ENCODE measurements at regions not wholly inside any gene's neighbourhood (a gene's known extent, or its start where the extent isn't known, plus 50 kb on each side); places are given as distances from the start of the nearest gene placed in this dataset.

GRCh38 chr21:26652854-26653253 lies 79.8 kb upstream of the CYYR1 start:
- TF ChIP-seq ZBTB4 (CRISPR knock-in tag; IDR thresholded peaks at IDR 0.05) = no peak
- TF ChIP-seq DPF2 (IDR thresholded peaks at IDR 0.05) = no peak
- TF ChIP-seq, protein P1, sequence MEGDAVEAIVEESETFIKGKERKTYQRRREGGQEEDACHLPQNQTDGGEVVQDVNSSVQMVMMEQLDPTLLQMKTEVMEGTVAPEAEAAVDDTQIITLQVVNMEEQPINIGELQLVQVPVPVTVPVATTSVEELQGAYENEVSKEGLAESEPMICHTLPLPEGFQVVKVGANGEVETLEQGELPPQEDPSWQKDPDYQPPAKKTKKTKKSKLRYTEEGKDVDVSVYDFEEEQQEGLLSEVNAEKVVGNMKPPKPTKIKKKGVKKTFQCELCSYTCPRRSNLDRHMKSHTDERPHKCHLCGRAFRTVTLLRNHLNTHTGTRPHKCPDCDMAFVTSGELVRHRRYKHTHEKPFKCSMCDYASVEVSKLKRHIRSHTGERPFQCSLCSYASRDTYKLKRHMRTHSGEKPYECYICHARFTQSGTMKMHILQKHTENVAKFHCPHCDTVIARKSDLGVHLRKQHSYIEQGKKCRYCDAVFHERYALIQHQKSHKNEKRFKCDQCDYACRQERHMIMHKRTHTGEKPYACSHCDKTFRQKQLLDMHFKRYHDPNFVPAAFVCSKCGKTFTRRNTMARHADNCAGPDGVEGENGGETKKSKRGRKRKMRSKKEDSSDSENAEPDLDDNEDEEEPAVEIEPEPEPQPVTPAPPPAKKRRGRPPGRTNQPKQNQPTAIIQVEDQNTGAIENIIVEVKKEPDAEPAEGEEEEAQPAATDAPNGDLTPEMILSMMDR (IDR thresholded peaks at IDR 0.05 in 2 of 3, conservative IDR thresholded peaks at IDR 0.05 in 1 of 3; ENCODE audit: control insufficient read depth in 2 of 3, extremely low read depth in 1 of 3, insufficient read depth in 1 of 3, low read depth in 3 of 3, low read length in 3 of 3) = no peak

All from GM12878 (cell line).